Suprapubic skin (tissue), 3 donors: ENCODE measurements at regions not wholly inside any gene's neighbourhood (a gene's known extent, or its start where the extent isn't known, plus 50 kb on each side); places are given as distances from the start of the nearest gene placed in this dataset.

Source experiments
- POLR2AphosphoS5 ChIP-seq, 3 donors: sonication (generic); formaldehyde crosslinking; IDR thresholded peaks; one replicate each; pipeline ENCODE4 v1.6.1; 2017; ENCODE audit warnings: antibody characterized with exemption in 3 of 3
- TF ChIP-seq, protein P1 (sequence below), 2 donors: fragments of 200-600 bp in 1 of 2; fragments of 450-650 bp in 1 of 2; sonication (generic) in 1 of 2; IDR thresholded peaks; one replicate each; pipeline ENCODE4 v1.5.1; 2016 to 2019; ENCODE audit warnings: antibody characterized with exemption in 2 of 2, mild to moderate bottlenecking in 1 of 2, moderate library complexity in 1 of 2

DNA sequence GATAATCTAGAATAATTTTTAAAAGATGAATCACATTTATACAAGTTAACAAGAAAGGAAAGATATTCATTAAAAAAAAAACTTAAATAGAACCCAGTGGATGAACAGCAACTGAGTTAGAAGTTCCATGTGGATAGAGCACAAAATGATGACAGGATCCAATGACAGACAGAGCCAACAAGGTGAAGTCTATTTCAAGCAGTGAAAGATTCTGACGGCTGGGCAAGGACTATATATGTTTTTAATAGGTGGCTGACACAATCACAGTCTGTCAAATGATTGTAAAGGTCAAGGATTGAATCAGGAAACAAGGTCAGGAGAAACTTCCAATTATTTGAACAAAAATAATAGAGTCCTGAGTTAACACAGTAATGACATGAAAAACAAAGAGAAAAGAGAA is 1460.0 kb upstream of the CDH8 start:
- TF ChIP-seq, protein P1, sequence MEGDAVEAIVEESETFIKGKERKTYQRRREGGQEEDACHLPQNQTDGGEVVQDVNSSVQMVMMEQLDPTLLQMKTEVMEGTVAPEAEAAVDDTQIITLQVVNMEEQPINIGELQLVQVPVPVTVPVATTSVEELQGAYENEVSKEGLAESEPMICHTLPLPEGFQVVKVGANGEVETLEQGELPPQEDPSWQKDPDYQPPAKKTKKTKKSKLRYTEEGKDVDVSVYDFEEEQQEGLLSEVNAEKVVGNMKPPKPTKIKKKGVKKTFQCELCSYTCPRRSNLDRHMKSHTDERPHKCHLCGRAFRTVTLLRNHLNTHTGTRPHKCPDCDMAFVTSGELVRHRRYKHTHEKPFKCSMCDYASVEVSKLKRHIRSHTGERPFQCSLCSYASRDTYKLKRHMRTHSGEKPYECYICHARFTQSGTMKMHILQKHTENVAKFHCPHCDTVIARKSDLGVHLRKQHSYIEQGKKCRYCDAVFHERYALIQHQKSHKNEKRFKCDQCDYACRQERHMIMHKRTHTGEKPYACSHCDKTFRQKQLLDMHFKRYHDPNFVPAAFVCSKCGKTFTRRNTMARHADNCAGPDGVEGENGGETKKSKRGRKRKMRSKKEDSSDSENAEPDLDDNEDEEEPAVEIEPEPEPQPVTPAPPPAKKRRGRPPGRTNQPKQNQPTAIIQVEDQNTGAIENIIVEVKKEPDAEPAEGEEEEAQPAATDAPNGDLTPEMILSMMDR (IDR thresholded peaks at IDR 0.05): no peak
- no peak for TF ChIP-seq POLR2AphosphoS5 (IDR thresholded peaks at IDR 0.05)
